ENCODE measurements at regions not wholly inside any gene's neighbourhood (a gene's known extent, or its start where the extent isn't known, plus 50 kb on each side); places are given as distances from the start of the nearest gene placed in this dataset.
"Not testable (repeated sequence)": the region's sequence is repeated elsewhere in the genome, so short reads cannot be mapped to it uniquely, and the experiment has no call there.

DNA sequence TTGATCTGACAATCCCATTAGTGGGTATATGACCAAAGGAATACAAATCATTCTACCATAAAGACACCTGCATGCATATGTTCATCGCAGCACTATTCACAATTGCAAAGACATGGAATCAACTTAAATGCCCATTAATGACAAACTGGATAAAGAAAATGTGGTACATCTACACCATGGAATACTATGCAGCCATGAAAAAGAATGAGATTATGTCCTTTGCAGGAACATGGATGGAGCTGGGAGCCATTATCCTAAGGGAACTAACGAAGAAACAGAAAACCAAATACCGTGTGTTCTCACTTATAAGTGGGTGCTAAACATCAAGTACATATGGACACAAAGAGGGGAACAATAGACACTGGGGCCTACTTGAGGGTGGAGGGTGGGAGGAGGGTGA is 74.1 kb upstream of the PTHLH start:
- TF ChIP-seq, protein P1, sequence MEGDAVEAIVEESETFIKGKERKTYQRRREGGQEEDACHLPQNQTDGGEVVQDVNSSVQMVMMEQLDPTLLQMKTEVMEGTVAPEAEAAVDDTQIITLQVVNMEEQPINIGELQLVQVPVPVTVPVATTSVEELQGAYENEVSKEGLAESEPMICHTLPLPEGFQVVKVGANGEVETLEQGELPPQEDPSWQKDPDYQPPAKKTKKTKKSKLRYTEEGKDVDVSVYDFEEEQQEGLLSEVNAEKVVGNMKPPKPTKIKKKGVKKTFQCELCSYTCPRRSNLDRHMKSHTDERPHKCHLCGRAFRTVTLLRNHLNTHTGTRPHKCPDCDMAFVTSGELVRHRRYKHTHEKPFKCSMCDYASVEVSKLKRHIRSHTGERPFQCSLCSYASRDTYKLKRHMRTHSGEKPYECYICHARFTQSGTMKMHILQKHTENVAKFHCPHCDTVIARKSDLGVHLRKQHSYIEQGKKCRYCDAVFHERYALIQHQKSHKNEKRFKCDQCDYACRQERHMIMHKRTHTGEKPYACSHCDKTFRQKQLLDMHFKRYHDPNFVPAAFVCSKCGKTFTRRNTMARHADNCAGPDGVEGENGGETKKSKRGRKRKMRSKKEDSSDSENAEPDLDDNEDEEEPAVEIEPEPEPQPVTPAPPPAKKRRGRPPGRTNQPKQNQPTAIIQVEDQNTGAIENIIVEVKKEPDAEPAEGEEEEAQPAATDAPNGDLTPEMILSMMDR (conservative IDR thresholded peaks at IDR 0.05; ENCODE audit: low read length), result not testable (repeated sequence)
- TF ChIP-seq EZH2phosphoT487 (IDR thresholded peaks at IDR 0.05; ENCODE audit: borderline replicate concordance), result not testable (repeated sequence)
